Mucosa of stomach (tissue), 1 donor: ENCODE measurements at regions not wholly inside any gene's neighbourhood (a gene's known extent, or its start where the extent isn't known, plus 50 kb on each side); places are given as distances from the start of the nearest gene placed in this dataset.
"Not testable (repeated sequence)": the region's sequence is repeated elsewhere in the genome, so short reads cannot be mapped to it uniquely, and the experiment has no call there.

Experiments
- H3K27me3 ChIP-seq: one replicate; pipeline ENCODE4 v1.7.0; 2013; ENCODE audit warnings: mild to moderate bottlenecking, low read length; ENCODE audit not compliant: control insufficient read depth, insufficient read depth
- H3K36me3 ChIP-seq: one replicate; pipeline ENCODE4 v1.7.0; 2013; ENCODE audit warnings: low read length; ENCODE audit not compliant: control insufficient read depth, insufficient read depth
- H3K4me1 ChIP-seq: one replicate; pipeline ENCODE4 v1.7.0; 2013; ENCODE audit warnings: mild to moderate bottlenecking, low read length; ENCODE audit not compliant: control insufficient read depth, insufficient read depth
- H3K4me3 ChIP-seq: one replicate; pipeline ENCODE4 v1.7.0; 2013; ENCODE audit warnings: low read length
- H3K9ac ChIP-seq: one replicate; pipeline ENCODE4 v1.7.0; 2013; ENCODE audit warnings: mild to moderate bottlenecking, low read length, moderate library complexity
- H3K9me3 ChIP-seq: one replicate; pipeline ENCODE4 v1.7.0; 2013; ENCODE audit warnings: mild to moderate bottlenecking, low read length, moderate library complexity; ENCODE audit not compliant: control insufficient read depth
- donor health status: Pancreatic carcinoma.

DNA sequence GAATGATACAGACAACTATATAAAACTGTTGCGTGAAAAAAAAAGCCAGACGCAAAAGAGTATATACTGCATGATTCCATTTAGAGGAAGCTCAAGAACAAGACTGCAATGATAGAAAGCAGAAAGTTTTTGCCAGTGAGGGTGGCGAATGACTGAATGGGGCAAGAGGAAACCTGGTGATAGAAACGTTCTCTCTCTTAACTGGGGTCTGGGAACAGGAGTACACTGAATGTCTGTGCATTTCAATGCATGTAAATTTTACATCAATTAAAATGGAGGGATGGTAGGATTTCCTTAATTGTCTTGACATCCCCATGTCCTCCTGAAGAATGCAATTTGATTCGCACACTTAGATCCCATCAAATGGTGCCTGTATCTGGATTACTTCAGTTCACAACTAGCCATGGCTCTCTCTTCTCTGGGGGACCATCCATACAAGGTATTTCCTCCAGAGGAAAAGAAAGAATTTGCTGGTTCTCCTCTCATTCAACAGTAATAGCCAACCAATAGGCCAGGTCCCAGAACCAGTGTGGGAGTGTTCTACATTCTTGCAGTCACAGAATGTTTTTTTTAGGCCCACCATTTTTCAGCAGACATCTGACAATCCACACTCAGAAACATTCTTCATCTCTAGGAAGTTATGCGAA lies 221.0 kb upstream of the KLF14 start:
- Histone ChIP-seq H3K9me3 (no peaks in the 10 kb centered on the region), H3K36me3 (no peaks in the 10 kb centered on the region), H3K4me1 (no peaks in the 10 kb centered on the region), H3K4me3 (no peak overlapping the region), H3K27me3 (no peaks in the 10 kb centered on the region), H3K9ac (no peak overlapping the region)

DNA sequence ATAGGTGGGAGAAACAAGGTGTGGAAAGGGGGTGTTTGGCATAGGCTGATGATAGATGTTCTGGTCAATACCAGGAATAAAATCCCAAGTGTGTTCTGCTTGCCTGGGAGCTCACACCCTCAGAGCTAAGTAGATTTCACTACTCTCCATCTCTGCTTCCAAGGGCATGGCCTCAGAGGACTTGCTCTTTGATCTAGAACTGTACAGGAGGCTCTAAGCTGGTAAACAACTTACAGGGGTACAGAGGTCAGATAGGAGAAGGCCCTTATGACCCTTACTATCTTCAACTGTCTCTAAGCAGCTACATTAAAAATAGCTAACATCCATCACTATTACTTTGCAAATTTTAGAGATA lies 221.5 kb upstream of the KLF14 start:
- Histone ChIP-seq H3K36me3 (no peaks in the 10 kb centered on the region), H3K27me3 (no peaks in the 10 kb centered on the region), H3K4me1 (no peaks in the 10 kb centered on the region), H3K9me3 (no peaks in the 10 kb centered on the region), H3K4me3 (no peak overlapping the region), H3K9ac (no peak overlapping the region)

DNA sequence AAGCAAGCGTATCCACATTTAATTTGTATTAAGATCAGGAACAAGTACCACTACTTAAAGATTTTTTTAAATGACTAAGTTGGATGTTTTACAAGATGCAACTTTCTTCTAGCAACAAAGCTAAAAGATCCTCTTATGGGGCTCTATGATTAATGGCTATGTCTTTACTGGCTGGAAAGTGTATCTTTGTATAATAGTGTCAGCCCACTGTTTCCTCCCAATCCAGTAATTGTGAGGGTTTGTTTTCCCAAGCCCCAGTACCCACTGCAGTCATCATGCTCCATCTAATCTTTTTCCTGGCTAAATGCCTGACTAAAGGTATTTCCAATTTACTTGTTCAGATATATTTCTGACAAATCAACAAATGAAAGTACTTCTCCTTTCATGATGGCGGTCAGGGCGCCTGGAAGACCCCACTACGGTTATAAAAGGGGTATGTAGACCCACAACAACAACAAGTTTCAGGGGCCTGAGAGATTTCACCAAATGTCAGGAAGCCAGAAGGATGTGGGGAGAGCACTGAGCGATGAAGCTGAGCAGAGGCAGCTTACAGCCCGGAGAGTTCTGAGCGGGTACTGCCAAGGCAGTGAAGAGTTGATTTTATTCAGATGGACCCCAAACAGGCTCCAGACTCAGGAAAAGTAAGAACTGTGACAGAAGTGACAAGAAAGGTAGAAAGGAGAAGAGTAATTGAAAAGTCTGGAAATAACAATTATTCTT lies 222.6 kb upstream of the KLF14 start:
- no peaks in the 10 kb centered on the region for H3K9me3 ChIP-seq
- no peak overlapping the region for H3K9ac ChIP-seq
- H3K4me3 ChIP-seq: no peak overlapping the region
- H3K4me1 ChIP-seq: peaks cover 6% of the 10 kb centered on the region
- H3K27me3 ChIP-seq: no peaks in the 10 kb centered on the region
- H3K36me3 ChIP-seq: no peaks in the 10 kb centered on the region

DNA sequence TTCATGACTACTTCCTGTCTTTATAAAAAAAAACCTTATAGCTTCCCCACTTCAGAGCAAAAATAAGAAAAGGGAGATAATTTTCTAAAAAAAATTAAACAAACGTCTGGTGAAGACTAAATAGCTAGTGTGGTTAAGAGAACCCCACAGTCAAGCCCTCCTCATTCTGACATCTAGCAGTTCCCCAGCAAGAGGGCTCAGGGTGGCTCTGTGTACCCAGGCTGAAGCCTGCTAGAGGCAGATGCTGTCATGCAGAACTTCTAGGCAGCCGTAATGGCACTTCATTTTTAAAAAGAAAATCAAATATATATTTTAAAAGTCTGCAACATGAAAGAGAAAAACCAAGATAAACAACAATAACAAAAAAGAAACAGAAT lies 223.1 kb upstream of the KLF14 start:
- Histone ChIP-seq H3K4me3 (no peak overlapping the region), H3K9ac (no peak overlapping the region), H3K36me3 (no peaks in the 10 kb centered on the region), H3K27me3 (no peaks in the 10 kb centered on the region), H3K9me3 (no peaks in the 10 kb centered on the region), H3K4me1 (peaks cover 9% of the 10 kb centered on the region)

DNA sequence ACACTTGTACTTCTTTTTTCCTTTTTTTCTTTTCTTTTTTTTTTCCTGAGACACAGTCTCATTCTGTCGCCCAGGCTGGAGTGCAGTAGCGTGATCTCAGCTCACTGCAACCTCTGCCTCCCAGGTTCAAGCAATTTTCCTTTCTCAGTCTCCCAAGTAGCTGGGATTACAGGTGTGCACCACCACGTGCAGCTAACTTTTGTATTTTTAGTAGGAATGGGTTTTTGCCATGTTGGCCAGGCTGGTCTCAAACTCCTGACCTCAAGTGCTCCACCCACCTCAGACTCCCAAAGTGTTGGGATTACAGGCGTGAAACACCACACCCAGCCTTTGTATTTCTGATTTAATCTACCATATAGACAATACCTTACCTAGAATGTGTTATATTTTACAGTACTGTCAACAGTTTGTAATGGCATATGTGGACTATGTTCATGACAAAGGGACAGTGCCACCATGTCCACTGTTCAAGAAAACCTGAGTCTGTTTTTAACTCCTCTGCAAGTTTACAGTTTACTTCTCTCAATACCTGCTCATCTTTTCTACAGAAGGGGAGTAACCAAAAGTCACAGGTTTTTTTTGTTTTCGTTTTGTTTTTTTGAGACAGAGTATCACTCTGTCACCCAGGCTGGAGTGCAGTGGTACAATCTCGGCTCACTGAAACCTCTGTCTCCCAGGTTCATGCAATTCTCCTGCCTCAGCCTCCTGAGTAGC lies 223.9 kb upstream of the KLF14 start:
- H3K36me3 ChIP-seq, H3K4me1 ChIP-seq, H3K27me3 ChIP-seq, H3K4me3 ChIP-seq, H3K9ac ChIP-seq, H3K9me3 ChIP-seq: not testable (repeated sequence)

DNA sequence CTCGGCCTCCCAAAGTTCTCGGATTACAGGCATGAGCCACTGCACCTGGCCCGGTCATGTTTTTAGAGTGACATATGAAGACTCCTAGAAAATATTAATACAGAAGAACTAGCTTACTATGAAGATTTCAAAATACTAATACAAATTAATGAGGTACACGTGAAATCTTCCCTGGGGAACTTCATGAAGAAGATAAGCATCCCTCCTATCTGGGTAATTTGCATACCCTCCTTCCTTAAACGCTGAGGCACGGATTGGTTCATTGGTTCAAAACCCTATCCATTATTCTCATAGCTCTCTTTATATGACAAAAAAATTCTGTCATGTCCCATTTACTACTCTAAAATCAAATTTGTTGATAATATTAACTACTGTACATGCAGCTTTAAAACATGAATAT lies 224.8 kb upstream of the KLF14 start:
- Histone ChIP-seq H3K4me1 (peaks cover 10% of the 10 kb centered on the region), H3K4me3 (no peak overlapping the region), H3K27me3 (no peaks in the 10 kb centered on the region), H3K9ac (no peak overlapping the region), H3K9me3 (no peaks in the 10 kb centered on the region), H3K36me3 (no peaks in the 10 kb centered on the region)

DNA sequence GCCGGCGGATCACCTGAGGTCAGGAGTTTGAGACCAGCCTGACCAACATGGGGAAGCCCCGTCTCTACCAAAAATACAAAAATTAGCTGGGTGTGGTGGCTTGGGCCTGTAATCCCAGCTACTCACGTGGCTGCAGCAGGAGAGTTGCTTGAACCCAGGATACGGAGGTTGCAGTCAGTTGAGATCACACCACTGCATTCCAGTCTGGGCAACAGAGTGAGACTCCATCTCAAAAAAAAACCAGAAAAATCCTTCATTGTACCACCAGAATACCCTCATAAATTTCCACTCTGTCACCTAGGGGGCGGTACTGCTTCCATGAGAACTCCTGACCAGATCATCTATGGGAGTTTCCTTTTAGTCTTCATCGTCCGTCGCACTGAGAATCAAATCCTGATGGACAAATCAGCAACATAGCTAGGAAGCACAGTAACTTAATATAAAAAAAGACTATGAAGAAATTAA lies 225.8 kb upstream of the KLF14 start:
- no peaks in the 10 kb centered on the region for H3K9me3 ChIP-seq
- peaks cover 10% of the 10 kb centered on the region for H3K4me1 ChIP-seq
- no peak overlapping the region for H3K9ac ChIP-seq
- no peaks in the 10 kb centered on the region for H3K36me3 ChIP-seq
- H3K27me3 ChIP-seq: no peaks in the 10 kb centered on the region
- no peak overlapping the region for H3K4me3 ChIP-seq

DNA sequence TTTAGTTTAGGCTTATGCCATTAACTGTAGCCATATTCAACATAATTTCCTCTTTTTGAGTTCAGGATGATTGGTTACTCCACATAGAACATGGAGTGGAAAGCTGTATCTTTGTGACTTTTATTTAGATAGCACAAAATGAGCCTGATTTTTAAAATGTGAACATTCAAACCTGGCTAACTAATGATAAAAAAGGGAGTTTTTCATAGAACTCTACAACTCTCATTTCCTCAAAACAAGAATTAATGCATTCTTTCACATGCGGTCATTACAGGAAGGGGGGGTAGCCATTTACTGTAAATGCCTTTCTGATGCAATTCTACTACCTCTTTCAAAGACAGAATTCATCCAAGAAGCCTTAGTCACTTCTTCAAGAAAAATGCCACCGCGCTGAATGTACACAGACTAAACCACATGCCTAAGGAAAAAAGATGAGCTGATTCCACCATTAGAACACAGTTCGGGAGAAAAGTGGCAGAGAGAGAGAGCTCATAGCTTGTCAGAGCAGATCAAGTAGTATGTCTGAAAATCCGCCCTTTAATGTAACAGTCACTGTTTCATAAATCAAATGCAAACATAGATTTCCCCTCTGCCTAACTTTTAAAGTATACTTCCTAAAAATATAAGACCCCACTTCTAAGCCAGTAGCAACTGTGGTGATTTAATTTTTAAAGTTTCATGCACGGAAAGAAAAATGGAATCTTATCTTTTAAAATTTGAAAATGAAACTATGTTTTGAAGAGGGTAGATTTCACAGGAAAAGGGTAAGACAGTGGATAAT lies 226.4 kb upstream of the KLF14 start:
- Histone ChIP-seq H3K4me3 (no peak overlapping the region), H3K27me3 (no peaks in the 10 kb centered on the region), H3K9ac (peak overlapping the region; percentile 33), H3K4me1 (peaks cover 10% of the 10 kb centered on the region), H3K36me3 (no peaks in the 10 kb centered on the region), H3K9me3 (no peaks in the 10 kb centered on the region)

DNA sequence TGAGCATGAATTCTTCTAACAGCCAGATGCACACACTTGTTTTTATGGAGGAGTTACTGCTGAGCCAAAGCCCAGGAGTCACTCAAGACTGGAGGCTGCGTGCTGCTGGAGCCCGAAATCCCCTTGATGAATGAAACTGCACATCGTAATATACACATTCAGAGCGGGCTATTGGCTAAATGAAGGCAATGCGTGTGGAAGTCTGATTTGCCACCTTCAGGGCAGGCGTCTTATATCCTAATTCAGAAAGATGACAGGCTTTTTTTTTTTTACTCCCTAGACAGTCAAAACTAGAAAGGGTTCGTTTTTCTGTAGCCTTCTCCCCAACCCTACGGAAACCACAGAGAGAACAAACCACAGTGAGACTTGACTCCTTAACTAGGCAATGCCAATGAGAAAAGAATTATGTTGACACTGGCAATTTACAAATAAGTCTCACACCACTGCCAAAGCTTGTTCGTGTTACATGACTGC lies 227.2 kb upstream of the KLF14 start:
- H3K9me3 ChIP-seq: no peaks in the 10 kb centered on the region
- no peaks in the 10 kb centered on the region for H3K36me3 ChIP-seq
- H3K9ac ChIP-seq: peak overlapping the region; percentile 33
- no peak overlapping the region for H3K4me3 ChIP-seq
- no peaks in the 10 kb centered on the region for H3K27me3 ChIP-seq
- peaks cover 10% of the 10 kb centered on the region for H3K4me1 ChIP-seq

DNA sequence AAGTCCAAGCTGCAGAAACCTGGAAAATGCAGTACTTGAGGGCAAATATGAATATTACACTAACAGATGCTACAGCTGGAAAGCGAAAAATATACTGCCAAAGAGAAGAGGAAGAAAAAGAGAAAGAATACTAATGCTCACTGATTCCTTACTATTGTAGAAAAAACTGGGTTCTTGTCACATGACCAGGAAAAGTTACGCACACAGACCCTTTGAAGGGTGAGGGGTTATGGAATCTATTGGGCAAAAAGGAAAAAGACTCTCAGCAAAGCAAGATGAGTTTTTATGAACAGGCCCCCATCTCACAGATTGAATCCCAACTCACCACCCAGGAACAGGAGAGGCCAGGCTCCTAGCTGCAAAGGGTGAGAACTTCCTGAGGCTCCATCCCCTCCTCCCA lies 228.1 kb upstream of the KLF14 start:
- H3K27me3 ChIP-seq: no peaks in the 10 kb centered on the region
- H3K4me1 ChIP-seq: peaks cover 10% of the 10 kb centered on the region
- no peak overlapping the region for H3K4me3 ChIP-seq
- H3K9ac ChIP-seq: no peak overlapping the region
- H3K36me3 ChIP-seq: no peaks in the 10 kb centered on the region
- no peaks in the 10 kb centered on the region for H3K9me3 ChIP-seq

DNA sequence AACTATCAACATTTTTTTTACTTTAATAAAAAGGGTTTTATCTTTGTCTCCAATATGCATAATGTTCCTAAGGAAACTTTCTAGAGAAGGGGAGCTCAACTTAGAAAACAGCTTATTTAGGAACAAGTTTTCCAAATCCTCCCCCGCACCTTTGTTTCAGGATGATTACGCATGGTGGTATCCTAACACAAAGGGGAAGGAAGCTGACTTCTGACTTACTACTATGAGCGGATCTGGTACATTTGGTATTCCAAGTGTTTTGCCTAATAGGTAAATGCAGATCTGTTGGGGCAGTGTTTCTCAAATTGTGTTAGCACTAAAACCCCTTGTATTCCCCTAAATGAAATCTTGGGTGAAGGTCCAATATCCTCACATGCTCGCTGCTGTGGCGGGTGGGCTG lies 229.3 kb upstream of the KLF14 start:
- H3K36me3 ChIP-seq: no peaks in the 10 kb centered on the region
- H3K4me1 ChIP-seq: peaks cover 10% of the 10 kb centered on the region
- H3K9me3 ChIP-seq: no peaks in the 10 kb centered on the region
- H3K27me3 ChIP-seq: no peaks in the 10 kb centered on the region
- no peak overlapping the region for H3K4me3 ChIP-seq
- no peak overlapping the region for H3K9ac ChIP-seq

DNA sequence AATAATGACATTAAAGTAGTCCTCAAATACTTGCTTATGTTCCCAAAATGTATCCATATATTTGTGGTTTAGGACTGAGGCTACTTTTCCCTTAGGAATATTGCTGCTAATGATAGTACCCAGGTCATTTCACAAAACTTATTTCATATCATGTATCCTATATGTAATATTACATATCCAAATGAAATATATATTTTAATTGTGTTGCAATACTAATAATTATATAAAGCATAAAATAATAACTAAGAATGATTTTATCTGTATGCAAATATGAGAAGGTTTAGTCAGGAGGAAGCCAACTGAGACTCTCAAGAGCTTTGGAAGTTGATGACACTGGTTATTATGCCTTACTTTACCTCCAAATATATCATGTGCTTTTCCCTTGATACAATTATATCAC lies 231.5 kb upstream of the KLF14 start:
- no peak overlapping the region for H3K4me3 ChIP-seq
- H3K4me1 ChIP-seq: peaks cover 10% of the 10 kb centered on the region

More for the DNA sequence above, 231.5 kb upstream of the KLF14 start:
- no peaks in the 10 kb centered on the region for H3K9me3 ChIP-seq
- H3K9ac ChIP-seq: no peak overlapping the region
- no peaks in the 10 kb centered on the region for H3K27me3 ChIP-seq
- H3K36me3 ChIP-seq: no peaks in the 10 kb centered on the region
